Activated CD4-positive, alpha-beta T cell treated with anti-CD3 and anti-CD28 coated beads, Interleukin-2, amount 10 ng/mL, durations not matched to agents 24 days and 14 days (primary cell): ENCODE measurements at regions not wholly inside any gene's neighbourhood (a gene's known extent, or its start where the extent isn't known, plus 50 kb on each side); places are given as distances from the start of the nearest gene placed in this dataset.

Source experiments
- DNase-seq: peaks from one replicate; pipeline ENCODE4 v3.0.0; 2022
- H3K27ac Mint-ChIP-seq: one replicate; pipeline ENCODE4 v1.8.0; 2022; ENCODE audit warnings: mild to moderate bottlenecking, mixed read lengths
- H3K27me3 Mint-ChIP-seq: one replicate; pipeline ENCODE4 v1.8.0; 2022; ENCODE audit warnings: mixed read lengths
- H3K36me3 Mint-ChIP-seq: one replicate; pipeline ENCODE4 v1.8.0; 2022; ENCODE audit warnings: low read depth, mild to moderate bottlenecking, mixed read lengths
- H3K4me1 Mint-ChIP-seq: one replicate; pipeline ENCODE4 v1.8.0; 2021; ENCODE audit warnings: mixed read lengths
- H3K4me3 Mint-ChIP-seq: one replicate; pipeline ENCODE4 v1.8.0; 2022; ENCODE audit warnings: mild to moderate bottlenecking, moderate library complexity, mixed read lengths
- H3K9me3 Mint-ChIP-seq: one replicate; pipeline ENCODE4 v1.8.0; 2021; ENCODE audit warnings: mixed read lengths
- intact Hi-C: fragments of 100-400 bp; cut with micrococcal nuclease; formaldehyde crosslinking; loops from one replicate; pipeline ENCODE4 v1.15.1; 2023

GRCh38 chr4:136558940-136559494 lies 973.3 kb downstream of the PCDH18 start:
- Mint-ChIP-seq H3K27ac (no peak overlapping the region), H3K4me1 (no peaks in the 10 kb centered on the region), H3K4me3 (no peak overlapping the region), H3K36me3 (no peaks in the 10 kb centered on the region), H3K27me3 (no peaks in the 10 kb centered on the region), H3K9me3 (no peaks in the 10 kb centered on the region)
- intact Hi-C loops = no loop called here
- no peak for DNase-seq

GRCh38 chr4:136557396-136557795 lies 974.9 kb downstream of the PCDH18 start:
- H3K4me1 Mint-ChIP-seq = no peaks in the 10 kb centered on the region
- H3K36me3 Mint-ChIP-seq = no peaks in the 10 kb centered on the region
- no peak overlapping the region for H3K27ac Mint-ChIP-seq
- H3K27me3 Mint-ChIP-seq = no peaks in the 10 kb centered on the region
- no peaks in the 10 kb centered on the region for H3K9me3 Mint-ChIP-seq
- no peak for DNase-seq
- H3K4me3 Mint-ChIP-seq = no peak overlapping the region
- intact Hi-C loops = no loop called here

GRCh38 chr4:136554033-136554432 lies 978.3 kb downstream of the PCDH18 start:
- no peaks in the 10 kb centered on the region for H3K9me3 Mint-ChIP-seq
- no peak overlapping the region for H3K27ac Mint-ChIP-seq
- no peak overlapping the region for H3K4me3 Mint-ChIP-seq
- H3K4me1 Mint-ChIP-seq = no peaks in the 10 kb centered on the region
- no peak for DNase-seq
- intact Hi-C loops = no loop called here
- H3K27me3 Mint-ChIP-seq = no peaks in the 10 kb centered on the region
- H3K36me3 Mint-ChIP-seq = no peaks in the 10 kb centered on the region

GRCh38 chr4:136551753-136552152 lies 980.5 kb downstream of the PCDH18 start:
- no peak for DNase-seq
- Mint-ChIP-seq H3K27ac (no peak overlapping the region), H3K36me3 (no peaks in the 10 kb centered on the region), H3K9me3 (no peaks in the 10 kb centered on the region), H3K4me3 (no peak overlapping the region), H3K27me3 (no peaks in the 10 kb centered on the region), H3K4me1 (no peaks in the 10 kb centered on the region)
- intact Hi-C loops = no loop called here

GRCh38 chr4:136540747-136541146 lies 991.5 kb downstream of the PCDH18 start:
- DNase-seq = no peak
- Mint-ChIP-seq H3K27me3 (no peaks in the 10 kb centered on the region), H3K4me1 (no peaks in the 10 kb centered on the region), H3K36me3 (no peaks in the 10 kb centered on the region), H3K4me3 (no peak overlapping the region), H3K27ac (no peak overlapping the region), H3K9me3 (no peaks in the 10 kb centered on the region)
- intact Hi-C loops = no loop called here

GRCh38 chr4:136528131-136528530 lies 1004.2 kb downstream of the PCDH18 start:
- Mint-ChIP-seq H3K9me3 (no peaks in the 10 kb centered on the region), H3K27me3 (no peaks in the 10 kb centered on the region), H3K4me1 (no peaks in the 10 kb centered on the region), H3K4me3 (no peak overlapping the region), H3K27ac (no peak overlapping the region), H3K36me3 (no peaks in the 10 kb centered on the region)
- intact Hi-C loops = no loop called here
- no peak for DNase-seq

- DNase-seq = no peak
- H3K36me3 Mint-ChIP-seq = no peaks in the 10 kb centered on the region
- no peak overlapping the region for H3K27ac Mint-ChIP-seq
- H3K4me3 Mint-ChIP-seq = no peak overlapping the region
- no peaks in the 10 kb centered on the region for H3K4me1 Mint-ChIP-seq
- intact Hi-C loops = no loop called here
- no peaks in the 10 kb centered on the region for H3K27me3 Mint-ChIP-seq
- no peaks in the 10 kb centered on the region for H3K9me3 Mint-ChIP-seq
Observed at GRCh38 chr4:136526517-136526916, 1005.8 kb downstream of the PCDH18 start.

GRCh38 chr4:136524039-136524438 lies 1008.3 kb downstream of the PCDH18 start:
- Mint-ChIP-seq H3K4me1 (no peaks in the 10 kb centered on the region), H3K4me3 (no peak overlapping the region), H3K27ac (no peak overlapping the region), H3K27me3 (no peaks in the 10 kb centered on the region), H3K9me3 (no peaks in the 10 kb centered on the region), H3K36me3 (no peaks in the 10 kb centered on the region)
- intact Hi-C loops = no loop called here
- no peak for DNase-seq

GRCh38 chr4:136516371-136516770 lies 1015.9 kb downstream of the PCDH18 start:
- DNase-seq = no peak
- H3K4me3 Mint-ChIP-seq = no peak overlapping the region
- intact Hi-C loops = no loop called here
- no peaks in the 10 kb centered on the region for H3K9me3 Mint-ChIP-seq
- H3K27me3 Mint-ChIP-seq = no peaks in the 10 kb centered on the region
- H3K36me3 Mint-ChIP-seq = no peaks in the 10 kb centered on the region
- no peak overlapping the region for H3K27ac Mint-ChIP-seq
- H3K4me1 Mint-ChIP-seq = no peaks in the 10 kb centered on the region

- DNase-seq = no peak
- intact Hi-C loops = no loop called here
- no peaks in the 10 kb centered on the region for H3K4me1 Mint-ChIP-seq
- no peak overlapping the region for H3K4me3 Mint-ChIP-seq
- no peaks in the 10 kb centered on the region for H3K27me3 Mint-ChIP-seq
- no peaks in the 10 kb centered on the region for H3K36me3 Mint-ChIP-seq
- H3K27ac Mint-ChIP-seq = no peak overlapping the region
- H3K9me3 Mint-ChIP-seq = peaks cover 3% of the 10 kb centered on the region
Observed at GRCh38 chr4:136505020-136505419, 1027.3 kb downstream of the PCDH18 start.

- intact Hi-C loops = no loop called here
- Mint-ChIP-seq H3K4me3 (no peak overlapping the region), H3K36me3 (no peaks in the 10 kb centered on the region), H3K9me3 (peaks cover 6% of the 10 kb centered on the region), H3K27ac (no peak overlapping the region), H3K4me1 (no peaks in the 10 kb centered on the region), H3K27me3 (no peaks in the 10 kb centered on the region)
- DNase-seq = no peak
Observed at GRCh38 chr4:136495851-136496250, 1036.4 kb downstream of the PCDH18 start.

- intact Hi-C loops = no loop called here
- H3K27me3 Mint-ChIP-seq = no peaks in the 10 kb centered on the region
- H3K9me3 Mint-ChIP-seq = peaks cover 6% of the 10 kb centered on the region
Observed at GRCh38 chr4:136495076-136495475, 1037.2 kb downstream of the PCDH18 start.

GRCh38 chr4:136489101-136489500 lies 1043.2 kb downstream of the PCDH18 start:
- Mint-ChIP-seq H3K9me3 (peaks cover 3% of the 10 kb centered on the region), H3K27ac (no peak overlapping the region), H3K4me1 (no peaks in the 10 kb centered on the region), H3K4me3 (no peak overlapping the region), H3K36me3 (no peaks in the 10 kb centered on the region), H3K27me3 (no peaks in the 10 kb centered on the region)
- DNase-seq = no peak
- intact Hi-C loops = no loop called here

More at GRCh38 chr4:136495076-136495475, 1037.2 kb downstream of the PCDH18 start:
- no peaks in the 10 kb centered on the region for H3K36me3 Mint-ChIP-seq
- no peak overlapping the region for H3K4me3 Mint-ChIP-seq
- no peak overlapping the region for H3K27ac Mint-ChIP-seq
- H3K4me1 Mint-ChIP-seq = no peaks in the 10 kb centered on the region
- DNase-seq = no peak

- DNase-seq = no peak
- H3K4me1 Mint-ChIP-seq = no peaks in the 10 kb centered on the region
- no peak overlapping the region for H3K4me3 Mint-ChIP-seq
- H3K27me3 Mint-ChIP-seq = no peaks in the 10 kb centered on the region
- H3K27ac Mint-ChIP-seq = no peak overlapping the region
- intact Hi-C loops = no loop called here
- no peaks in the 10 kb centered on the region for H3K36me3 Mint-ChIP-seq
- no peaks in the 10 kb centered on the region for H3K9me3 Mint-ChIP-seq
Observed at GRCh38 chr4:136484996-136485395, 1047.3 kb downstream of the PCDH18 start.

- H3K36me3 Mint-ChIP-seq = no peaks in the 10 kb centered on the region
- H3K4me1 Mint-ChIP-seq = no peaks in the 10 kb centered on the region
- H3K4me3 Mint-ChIP-seq = no peak overlapping the region
- DNase-seq = no peak
- intact Hi-C loops = no loop called here
- no peak overlapping the region for H3K27ac Mint-ChIP-seq
- H3K27me3 Mint-ChIP-seq = no peaks in the 10 kb centered on the region
- no peaks in the 10 kb centered on the region for H3K9me3 Mint-ChIP-seq
Observed at GRCh38 chr4:136476753-136477152, 1055.5 kb downstream of the PCDH18 start.
